Left ventricle myocardium superior (tissue), 1 donor: ENCODE measurements at regions not wholly inside any gene's neighbourhood (a gene's known extent, or its start where the extent isn't known, plus 50 kb on each side); places are given as distances from the start of the nearest gene placed in this dataset.

Source experiments
- ATAC-seq: fragments of 200-7000 bp; cut with Tn5 transposase; one replicate; pipeline ENCODE4 v1.9.1; 2020; ENCODE audit warnings: mild to moderate bottlenecking, moderate library complexity
- DNase-seq: peaks from one replicate; pipeline ENCODE4 v3.0.0-alpha.2; 2020
- intact Hi-C: fragments of 100-400 bp; cut with micrococcal nuclease; formaldehyde crosslinking; loops from one replicate; pipeline ENCODE4 v1.11.0; 2022
- donor health status: DM: no; HTN: yes; CAD: no; lungs with severe emphysema.

DNA sequence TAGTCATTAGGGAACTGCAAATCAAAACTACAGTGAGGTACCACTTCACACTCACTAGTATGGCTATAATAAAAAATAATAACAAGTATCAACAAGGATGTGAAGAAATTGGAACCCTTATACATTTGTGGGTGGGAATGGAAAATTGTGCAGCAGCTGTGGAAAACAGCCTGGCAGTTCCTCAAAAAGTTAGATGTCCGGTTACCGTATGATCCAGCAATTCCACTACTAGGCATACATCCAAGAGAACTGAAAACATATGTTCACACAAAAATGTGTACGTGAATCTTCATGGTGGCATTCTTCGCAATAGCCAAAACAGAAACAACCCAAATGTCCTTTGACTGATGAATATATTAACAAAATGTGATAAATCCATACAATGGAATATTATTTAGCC lies 187.9 kb upstream of the LYSMD4 start:
- DNase-seq = no peak
- intact Hi-C loops = no loop called here
- no peak for ATAC-seq

- ATAC-seq (no peak), DNase-seq (no peak)
- intact Hi-C loops = no loop called here
These were observed 184.8 kb upstream of the LYSMD4 start for GRCh38 chr15:99918072-99918471.

DNA sequence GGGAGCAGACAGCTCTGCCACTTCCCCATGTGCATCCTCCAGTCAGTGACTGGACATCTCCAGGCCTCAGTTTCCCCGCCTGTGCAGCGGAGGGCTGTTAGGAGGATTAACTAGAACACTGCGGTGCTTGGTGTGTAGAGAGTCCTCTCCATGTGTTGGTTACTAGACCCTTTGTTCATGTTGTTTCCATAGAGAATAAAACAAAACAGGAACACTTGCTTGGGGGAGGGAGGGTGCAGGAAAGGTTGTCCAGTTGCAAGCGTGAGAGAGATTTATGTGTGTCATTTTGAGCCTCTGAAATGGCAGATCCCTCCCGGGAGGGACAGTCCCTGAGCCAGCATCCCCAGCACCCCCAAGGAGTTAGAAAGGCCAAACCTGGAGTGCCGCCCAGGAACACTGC lies 184.0 kb upstream of the LYSMD4 start:
- intact Hi-C loops = no loop called here
- no peak for DNase-seq
- ATAC-seq = no peak

DNA sequence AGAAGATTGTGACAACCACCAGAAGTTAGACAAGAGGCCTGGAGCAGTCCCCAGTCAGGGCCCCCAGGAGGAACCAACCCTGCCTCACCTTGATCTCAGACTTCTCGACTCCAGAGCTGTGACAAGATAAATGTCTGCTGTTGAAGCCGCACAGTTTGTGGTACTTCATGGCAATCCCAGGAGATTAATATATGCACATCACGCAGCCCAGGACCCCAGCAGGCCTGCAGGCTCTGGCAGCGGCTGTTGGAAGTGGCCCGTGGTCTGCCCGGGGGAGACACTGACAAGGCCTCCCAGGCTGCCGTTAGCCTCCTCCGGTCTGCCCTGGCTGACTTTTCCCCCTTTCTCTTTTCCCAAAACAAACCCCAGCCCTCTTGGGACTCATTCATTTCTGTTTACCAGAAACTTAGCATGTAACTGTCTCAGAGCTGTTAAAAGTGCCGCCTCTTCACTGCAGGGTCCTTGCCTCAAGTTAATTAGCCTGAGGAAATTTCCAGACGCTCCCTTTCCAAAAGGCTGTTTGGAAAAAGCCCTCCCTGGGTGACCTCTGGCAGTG lies 183.5 kb upstream of the LYSMD4 start:
- DNase-seq (no peak), ATAC-seq (no peak)
- intact Hi-C loops = no loop called here

DNA sequence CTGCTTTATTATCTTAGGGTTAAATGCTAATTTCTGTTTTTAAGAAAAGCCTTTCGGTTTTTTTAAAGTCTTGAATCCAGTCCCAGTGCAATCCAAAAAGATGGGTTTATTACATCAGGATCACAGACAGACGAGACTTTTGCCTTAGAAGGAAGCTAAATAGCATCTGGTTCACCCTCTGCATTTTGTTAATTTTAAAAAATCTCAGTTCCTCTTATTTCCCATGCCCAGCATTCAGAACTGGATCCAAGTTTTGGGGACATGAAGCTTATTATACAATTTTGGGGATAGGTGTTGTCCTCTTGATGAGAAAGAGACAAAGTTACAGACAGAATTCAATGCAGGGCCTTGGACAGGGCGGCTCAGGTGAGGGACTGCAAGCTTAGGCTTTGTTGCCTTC lies 181.5 kb upstream of the LYSMD4 start:
- intact Hi-C loops = no loop called here
- DNase-seq = no peak
- no peak for ATAC-seq

DNA sequence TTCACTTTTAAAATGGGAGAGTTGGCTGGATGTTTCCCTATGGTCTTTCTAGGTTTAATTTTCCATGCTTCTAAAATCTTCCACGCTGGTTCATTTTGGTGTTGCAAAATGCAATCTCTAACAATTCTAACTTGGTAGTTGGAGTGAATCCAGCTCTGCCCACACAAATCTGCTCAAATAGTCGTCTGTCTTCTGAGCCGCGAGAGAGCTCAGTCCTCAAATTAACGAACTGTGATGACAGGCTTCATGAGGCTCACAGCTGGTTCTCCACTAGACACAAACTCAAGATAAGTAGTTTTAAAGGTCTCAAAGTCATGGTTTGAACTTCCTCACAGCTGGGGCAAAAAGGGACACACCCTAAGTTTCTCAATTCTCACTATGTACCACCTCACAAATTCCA lies 178.6 kb upstream of the LYSMD4 start:
- DNase-seq (no peak), ATAC-seq (peak; percentile 62)
- intact Hi-C loops = no loop called here

GRCh38 chr15:99909592-99910295 lies 176.5 kb upstream of the LYSMD4 start:
- intact Hi-C loops = no loop called here
- ATAC-seq = peak; percentile 88
- DNase-seq = no peak

GRCh38 chr15:99907698-99908097 lies 174.5 kb upstream of the LYSMD4 start:
- ATAC-seq (no peak), DNase-seq (no peak)
- intact Hi-C loops = no loop called here

DNA sequence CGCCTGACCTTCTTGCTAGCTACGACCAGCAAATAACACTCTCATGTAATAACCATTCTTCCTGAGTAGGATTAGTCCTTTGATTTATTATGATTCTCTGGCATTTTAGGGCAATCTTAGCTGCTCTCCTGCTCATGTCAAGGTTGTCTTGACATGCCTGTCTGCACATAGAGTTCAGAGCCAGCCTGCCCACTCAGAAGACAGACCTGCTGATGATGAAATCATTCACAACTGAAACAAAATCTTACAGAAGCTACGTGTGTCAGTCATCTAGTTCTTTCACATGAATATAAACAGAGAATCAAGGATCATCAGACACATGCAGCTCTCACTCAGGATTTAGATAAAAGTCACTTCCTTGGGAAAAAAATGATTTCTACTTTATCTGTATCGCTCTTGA lies 173.6 kb upstream of the LYSMD4 start:
- ATAC-seq (no peak), DNase-seq (no peak)
- intact Hi-C loops = no loop called here

DNA sequence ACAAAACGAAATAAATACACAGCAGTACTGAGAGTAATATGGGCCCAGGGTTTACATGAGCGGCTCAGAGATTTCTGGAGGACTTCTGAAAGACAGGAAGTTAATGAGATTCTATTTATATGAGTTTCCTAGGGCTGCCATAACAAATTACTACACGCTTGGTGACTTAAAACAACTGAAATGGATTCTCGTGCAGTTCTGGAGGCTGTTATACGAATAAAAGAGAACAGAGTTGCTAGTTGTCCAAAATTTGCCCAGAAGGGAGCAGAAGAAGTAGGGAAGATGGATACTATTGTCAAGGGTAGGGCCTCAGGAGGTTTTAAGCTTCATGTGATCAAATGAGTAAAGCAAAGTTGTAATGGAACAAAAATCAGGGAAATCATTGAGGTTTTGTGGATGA lies 173.1 kb upstream of the LYSMD4 start:
- no peak for DNase-seq
- intact Hi-C loops = no loop called here
- no peak for ATAC-seq

DNA sequence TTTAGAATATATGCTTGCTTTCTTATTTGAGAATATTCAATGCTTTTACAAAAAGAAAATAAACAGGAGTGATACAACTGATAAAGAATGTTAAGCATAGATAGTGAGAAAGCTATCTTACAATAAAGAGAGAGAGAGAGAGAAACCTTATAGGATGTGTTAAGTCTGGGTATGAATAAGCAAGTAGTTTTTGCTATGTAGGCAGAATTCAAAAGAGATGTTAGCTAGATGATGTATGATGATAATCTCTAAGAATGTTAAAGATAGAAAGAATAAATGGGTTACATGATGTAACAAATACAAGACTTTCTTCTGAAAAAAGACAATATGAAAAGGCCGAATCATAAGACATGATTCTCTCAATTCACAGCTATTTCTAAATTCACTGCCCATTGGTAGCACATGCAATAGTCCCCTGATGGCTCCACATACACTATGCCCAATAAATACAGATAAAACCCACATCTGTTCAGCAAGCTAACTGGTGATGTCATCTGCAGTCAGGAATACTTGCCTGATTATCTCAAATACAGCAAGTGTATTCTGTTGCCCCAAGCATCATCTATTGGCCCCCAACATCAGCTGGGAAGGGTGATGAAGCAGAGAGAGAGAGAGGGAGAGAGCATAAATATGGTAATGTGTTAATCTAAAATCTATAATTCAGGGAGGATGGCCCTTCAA lies 169.2 kb upstream of the LYSMD4 start:
- intact Hi-C loops = no loop called here
- no peak for ATAC-seq
- DNase-seq = no peak

DNA sequence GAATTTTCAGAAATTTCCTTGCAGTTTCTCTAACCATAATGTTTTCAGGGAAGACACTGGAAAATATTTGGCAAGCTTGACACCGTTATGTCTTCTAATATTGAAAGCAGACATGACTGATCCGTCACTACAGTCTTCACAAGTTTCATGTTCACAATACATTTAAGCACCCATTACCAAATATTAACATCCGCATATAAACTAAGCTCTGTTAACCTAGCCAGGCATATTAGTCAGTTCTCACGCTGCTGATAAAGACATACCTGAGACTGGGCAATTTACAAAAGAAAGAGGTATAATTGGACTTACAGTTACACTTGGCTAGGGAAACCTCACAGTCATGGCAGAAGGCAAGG lies 162.7 kb upstream of the LYSMD4 start:
- intact Hi-C loops = no loop called here
- no peak for DNase-seq
- ATAC-seq = no peak

GRCh38 chr15:99895189-99895955 lies 162.1 kb upstream of the LYSMD4 start:
- DNase-seq = no peak
- intact Hi-C loops = no loop called here
- ATAC-seq = no peak

GRCh38 chr15:99878835-99879234 lies 145.6 kb upstream of the LYSMD4 start:
- ATAC-seq (no peak), DNase-seq (no peak)
- intact Hi-C loops = no loop called here

- intact Hi-C loops = no loop called here
- ATAC-seq = no peak
- DNase-seq = no peak
These were observed 140.2 kb upstream of the LYSMD4 start for GRCh38 chr15:99873451-99873850.

- ATAC-seq (no peak), DNase-seq (no peak)
- intact Hi-C loops = no loop called here
These were observed 130.4 kb upstream of the LYSMD4 start for GRCh38 chr15:99863550-99864198.

DNA sequence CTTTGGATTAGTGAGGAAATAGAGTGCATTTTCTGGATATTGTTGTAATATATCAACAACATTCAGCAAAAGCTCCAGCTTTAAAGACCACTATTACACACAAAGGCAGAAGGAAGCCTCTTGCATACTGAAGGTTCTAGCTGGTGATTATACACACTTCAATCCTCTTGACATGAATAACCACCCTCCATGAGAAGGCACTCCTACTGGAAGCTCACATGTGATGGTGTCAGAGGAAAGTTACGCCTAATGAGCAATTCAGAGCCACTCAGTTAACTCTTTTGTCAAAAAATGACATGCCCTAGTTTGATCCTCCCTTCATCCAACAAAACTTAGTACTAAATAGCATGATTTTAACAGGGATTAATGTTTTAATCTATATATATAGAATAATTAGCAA lies 124.6 kb upstream of the LYSMD4 start:
- ATAC-seq (no peak), DNase-seq (no peak)
- intact Hi-C loops = no loop called here

DNA sequence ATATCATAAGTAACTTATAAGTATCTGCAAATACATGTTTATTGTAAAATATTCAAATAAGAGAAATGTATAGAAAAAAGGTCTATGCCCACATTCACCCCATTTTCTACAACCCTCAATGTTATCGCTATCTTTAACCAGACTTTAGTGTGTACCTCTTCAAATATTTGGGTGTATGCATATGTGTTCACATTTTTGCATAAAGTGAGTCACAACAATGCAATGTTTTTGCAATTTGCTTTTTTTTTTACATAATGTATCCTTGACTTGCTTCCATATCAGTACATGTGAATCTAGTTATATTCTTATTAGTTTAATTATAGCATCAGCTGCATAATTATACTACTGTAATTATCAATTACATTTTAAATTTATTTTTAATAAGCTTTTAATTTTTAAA lies 117.3 kb upstream of the LYSMD4 start:
- intact Hi-C loops = no loop called here
- ATAC-seq (no peak), DNase-seq (no peak)

DNA sequence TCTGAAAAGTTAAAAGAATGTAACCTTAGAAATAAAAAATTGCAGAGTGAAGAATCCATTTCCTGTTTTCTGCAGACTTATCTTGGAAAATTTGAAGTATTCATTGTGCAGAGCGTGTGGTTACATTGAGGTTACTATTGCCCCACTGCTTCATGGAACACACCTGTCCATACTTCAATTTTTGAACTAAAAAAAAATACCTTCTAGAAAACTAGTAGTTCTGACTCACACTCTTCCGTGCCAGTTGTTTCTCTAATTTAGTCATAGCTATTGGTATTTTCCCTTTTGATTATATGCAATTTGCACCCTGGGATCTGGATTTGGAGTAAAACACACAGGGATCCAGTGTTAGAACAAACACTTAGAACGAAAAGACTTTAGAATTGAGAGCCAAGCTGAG lies 111.8 kb upstream of the LYSMD4 start:
- no peak for ATAC-seq
- intact Hi-C loops = no loop called here
- DNase-seq = no peak

DNA sequence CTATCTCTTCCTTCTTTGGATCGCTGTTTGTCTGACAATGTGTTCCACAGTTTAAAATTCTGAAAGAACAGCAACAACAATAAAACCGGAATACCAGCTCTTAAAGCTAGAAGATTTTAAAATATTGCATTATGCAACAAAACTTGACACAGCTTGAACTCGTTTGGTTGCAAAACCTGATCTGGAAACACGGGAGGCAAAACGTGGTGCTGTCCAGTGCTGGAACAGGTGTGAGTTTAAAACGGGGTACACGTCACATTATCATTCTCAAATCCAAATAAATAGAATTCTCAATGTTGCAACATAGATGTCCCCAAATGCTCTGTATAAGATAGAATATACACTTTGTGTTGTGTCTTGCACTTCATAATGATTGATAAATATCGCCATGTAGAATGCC lies 110.9 kb upstream of the LYSMD4 start:
- ATAC-seq (no peak), DNase-seq (no peak)
- intact Hi-C loops = no loop called here
